Amniotic epithelial cell (primary cell): ENCODE measurements at regions not wholly inside any gene's neighbourhood (a gene's known extent, or its start where the extent isn't known, plus 50 kb on each side); places are given as distances from the start of the nearest gene placed in this dataset.

Experiments
- DNase-seq: peaks from one replicate; pipeline ENCODE4 v3.0.0-alpha.2; 2010; ENCODE audit warnings: low read depth

GRCh38 chr15:69737916-69738315, 285.3 kb downstream of the RPLP1 start:
- DNase-seq: no peak

- no peak for DNase-seq
These were observed 288.1 kb downstream of the RPLP1 start for GRCh38 chr15:69740684-69741083.

- DNase-seq: peak; percentile 25
These were observed 289.7 kb downstream of the RPLP1 start for GRCh38 chr15:69742361-69742760.

- peak; percentile 27 for DNase-seq
These were observed 290.5 kb downstream of the RPLP1 start for GRCh38 chr15:69743091-69743490.

- DNase-seq: no peak
These were observed 292.0 kb downstream of the RPLP1 start for GRCh38 chr15:69744391-69745162.

- DNase-seq: no peak
These were observed 294.6 kb downstream of the RPLP1 start for GRCh38 chr15:69747193-69747592.

- DNase-seq: no peak
These were observed 295.5 kb downstream of the RPLP1 start for GRCh38 chr15:69748131-69748530.

- no peak for DNase-seq
These were observed 296.1 kb downstream of the RPLP1 start for GRCh38 chr15:69748576-69749185.

GRCh38 chr15:69749274-69749673, 296.7 kb downstream of the RPLP1 start:
- DNase-seq: no peak

GRCh38 chr15:69749797-69750196, 297.2 kb downstream of the RPLP1 start:
- no peak for DNase-seq

- DNase-seq: no peak
These were observed 297.6 kb downstream of the RPLP1 start for GRCh38 chr15:69750253-69750652.

- DNase-seq: no peak
These were observed 298.5 kb downstream of the RPLP1 start for GRCh38 chr15:69751147-69751546.

GRCh38 chr15:69751566-69751965, 298.9 kb downstream of the RPLP1 start:
- no peak for DNase-seq

- DNase-seq: no peak
These were observed 301.2 kb downstream of the RPLP1 start for GRCh38 chr15:69753867-69754266.

GRCh38 chr15:69754313-69754712, 301.7 kb downstream of the RPLP1 start:
- no peak for DNase-seq

- peak; percentile 53 for DNase-seq
These were observed 303.1 kb downstream of the RPLP1 start for GRCh38 chr15:69755551-69756310.

GRCh38 chr15:69756440-69756839, 303.8 kb downstream of the RPLP1 start:
- peak; percentile 79 for DNase-seq

- DNase-seq: no peak
These were observed 304.6 kb downstream of the RPLP1 start for GRCh38 chr15:69757186-69757585.

GRCh38 chr15:69758291-69758771, 305.7 kb downstream of the RPLP1 start:
- DNase-seq: peak; percentile 92

- DNase-seq: peak; percentile 89
These were observed 306.5 kb downstream of the RPLP1 start for GRCh38 chr15:69758810-69759790.

- DNase-seq: peak; percentile 94
These were observed 307.7 kb downstream of the RPLP1 start for GRCh38 chr15:69760258-69760845.
